OCI-LY1 (cell line): ENCODE measurements at regions not wholly inside any gene's neighbourhood (a gene's known extent, or its start where the extent isn't known, plus 50 kb on each side); places are given as distances from the start of the nearest gene placed in this dataset.

Source experiments
- CTCF ChIP-seq: fragments of 200-600 bp; sonication (generic), shearing (Covaris generic); IDR thresholded peaks from 2 replicates; pipeline ENCODE4 v1.5.1; 2017; ENCODE audit warnings: mild to moderate bottlenecking, antibody characterized with exemption, low read length, moderate library complexity, mixed read lengths
- EZH2 ChIP-seq: fragments of 200-600 bp; sonication (generic), shearing (Covaris generic); IDR thresholded peaks from 2 replicates; pipeline ENCODE4 v1.8.0; 2017; ENCODE audit warnings: borderline replicate concordance, mixed run types, mild to moderate bottlenecking, antibody characterized with exemption, low read length, moderate library complexity, mixed read lengths

GRCh38 chr6:164011321-164011720 lies 596.8 kb downstream of the QKI start:
- TF ChIP-seq CTCF, result no peak
- no peak for TF ChIP-seq EZH2
